ENCODE measurements at regions not wholly inside any gene's neighbourhood (a gene's known extent, or its start where the extent isn't known, plus 50 kb on each side); places are given as distances from the start of the nearest gene placed in this dataset.

DNA sequence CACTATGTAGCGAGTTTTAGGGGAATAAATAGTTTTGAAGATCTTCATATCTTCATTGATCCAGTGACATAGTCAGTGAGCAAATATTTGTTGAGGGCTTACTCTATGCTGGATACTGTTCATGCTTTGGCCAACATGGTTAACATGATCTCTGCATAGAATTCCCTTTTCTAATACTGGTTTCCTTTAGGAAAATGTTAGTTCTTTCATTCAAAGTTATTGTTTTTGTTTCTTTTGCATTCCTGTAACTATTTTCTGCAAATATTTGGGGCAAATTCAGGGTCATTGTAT lies 226.5 kb downstream of the C12orf50 start:
- TF ChIP-seq, protein P1, sequence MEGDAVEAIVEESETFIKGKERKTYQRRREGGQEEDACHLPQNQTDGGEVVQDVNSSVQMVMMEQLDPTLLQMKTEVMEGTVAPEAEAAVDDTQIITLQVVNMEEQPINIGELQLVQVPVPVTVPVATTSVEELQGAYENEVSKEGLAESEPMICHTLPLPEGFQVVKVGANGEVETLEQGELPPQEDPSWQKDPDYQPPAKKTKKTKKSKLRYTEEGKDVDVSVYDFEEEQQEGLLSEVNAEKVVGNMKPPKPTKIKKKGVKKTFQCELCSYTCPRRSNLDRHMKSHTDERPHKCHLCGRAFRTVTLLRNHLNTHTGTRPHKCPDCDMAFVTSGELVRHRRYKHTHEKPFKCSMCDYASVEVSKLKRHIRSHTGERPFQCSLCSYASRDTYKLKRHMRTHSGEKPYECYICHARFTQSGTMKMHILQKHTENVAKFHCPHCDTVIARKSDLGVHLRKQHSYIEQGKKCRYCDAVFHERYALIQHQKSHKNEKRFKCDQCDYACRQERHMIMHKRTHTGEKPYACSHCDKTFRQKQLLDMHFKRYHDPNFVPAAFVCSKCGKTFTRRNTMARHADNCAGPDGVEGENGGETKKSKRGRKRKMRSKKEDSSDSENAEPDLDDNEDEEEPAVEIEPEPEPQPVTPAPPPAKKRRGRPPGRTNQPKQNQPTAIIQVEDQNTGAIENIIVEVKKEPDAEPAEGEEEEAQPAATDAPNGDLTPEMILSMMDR (IDR thresholded peaks at IDR 0.05; ENCODE audit: low read length) = no peak
- TF ChIP-seq EZH2 (IDR thresholded peaks at IDR 0.05; ENCODE audit: borderline replicate concordance, low read length) = no peak

Measured in OCI-LY1 (cell line).